Lower leg skin (tissue), 3 donors: ENCODE measurements at regions not wholly inside any gene's neighbourhood (a gene's known extent, or its start where the extent isn't known, plus 50 kb on each side); places are given as distances from the start of the nearest gene placed in this dataset.

ENCODE experiments used
- CTCF ChIP-seq, 3 donors: fragments of 450-650 bp; IDR thresholded peaks; one replicate each; pipeline ENCODE4 v1.5.1; 2016; ENCODE audit warnings: antibody characterized with exemption in 3 of 3, mild to moderate bottlenecking in 3 of 3, moderate library complexity in 2 of 3
- POLR2A ChIP-seq, 2 donors: fragments of 450-650 bp; IDR thresholded peaks; one replicate each; pipeline ENCODE4 v1.6.1; 2016 to 2017; ENCODE audit warnings: antibody characterized with exemption in 2 of 2, mild to moderate bottlenecking in 1 of 2, moderate library complexity in 1 of 2

DNA sequence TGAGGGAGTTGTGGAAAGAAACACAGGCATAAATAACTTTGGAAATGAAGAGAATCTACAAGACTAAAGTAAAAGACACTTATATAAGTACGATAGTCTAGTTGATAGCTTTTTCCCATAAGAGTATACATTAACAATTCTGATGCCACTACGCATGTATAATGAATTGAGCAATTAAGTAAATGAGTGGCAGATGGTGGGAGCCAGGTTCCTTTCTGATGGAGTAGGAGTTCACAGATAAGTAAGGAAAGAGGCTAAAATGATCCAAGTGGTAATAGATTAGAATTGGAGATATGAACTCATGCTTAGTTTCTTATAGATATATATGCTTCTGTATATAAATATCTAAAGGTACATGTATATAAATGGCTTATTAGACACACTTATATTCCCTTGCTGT lies 368.3 kb downstream of the FAM181B start:
- TF ChIP-seq CTCF (IDR thresholded peaks at IDR 0.05), result no peak
- TF ChIP-seq POLR2A (IDR thresholded peaks at IDR 0.05), result no peak
